ENCODE measurements at regions not wholly inside any gene's neighbourhood (a gene's known extent, or its start where the extent isn't known, plus 50 kb on each side); places are given as distances from the start of the nearest gene placed in this dataset.

GRCh38 chr6:45781890-45782289 lies 233.8 kb downstream of the CLIC5 start:
- H3K36me3 ChIP-seq (ENCODE audit: insufficient read depth, low read length): no peaks in the 10 kb centered on the region
- no peaks in the 10 kb centered on the region for H3K9me3 ChIP-seq (ENCODE audit: low read length)
- no peak overlapping the region for H3K27ac ChIP-seq (ENCODE audit: low read depth, low read length, poor library complexity, severe bottlenecking)
- H3K27me3 ChIP-seq (ENCODE audit: insufficient read depth, low read length): no peaks in the 10 kb centered on the region
- TF ChIP-seq EZH2 (IDR thresholded peaks at IDR 0.05; ENCODE audit: borderline replicate concordance, low read length) (no peak), CTCF (IDR thresholded peaks at IDR 0.05; ENCODE audit: low read length) (no peak)
- no peaks in the 10 kb centered on the region for H3K9me2 ChIP-seq (ENCODE audit: low read depth, low read length)
- H3K9ac ChIP-seq (ENCODE audit: low read length): no peak overlapping the region
- H3F3A ChIP-seq (ENCODE audit: insufficient read depth, low read length): no peaks in the 10 kb centered on the region
- H3K4me2 ChIP-seq (ENCODE audit: low read length): no peak overlapping the region
- H2AFZ ChIP-seq (ENCODE audit: low read length): no peak overlapping the region
- no peaks in the 10 kb centered on the region for H3K79me2 ChIP-seq (ENCODE audit: insufficient read depth, low read length)
- H3K4me1 ChIP-seq (ENCODE audit: insufficient read depth, low read length, severe bottlenecking): no peaks in the 10 kb centered on the region
- no peaks in the 10 kb centered on the region for H4K20me1 ChIP-seq (ENCODE audit: insufficient read depth, low read length)
- H3K4me3 ChIP-seq (ENCODE audit: low read depth, low read length, poor library complexity, severe bottlenecking): no peak overlapping the region

GRCh38 chr6:45780523-45780922 lies 235.1 kb downstream of the CLIC5 start:
- H3K9ac ChIP-seq (ENCODE audit: low read length): no peak overlapping the region
- H3K9me2 ChIP-seq (ENCODE audit: low read depth, low read length): no peaks in the 10 kb centered on the region
- H3K27ac ChIP-seq (ENCODE audit: low read depth, low read length, poor library complexity, severe bottlenecking): no peak overlapping the region
- no peaks in the 10 kb centered on the region for H3K4me1 ChIP-seq (ENCODE audit: insufficient read depth, low read length, severe bottlenecking)
- H3K79me2 ChIP-seq (ENCODE audit: insufficient read depth, low read length): no peaks in the 10 kb centered on the region
- no peak overlapping the region for H3K4me3 ChIP-seq (ENCODE audit: low read depth, low read length, poor library complexity, severe bottlenecking)
- no peaks in the 10 kb centered on the region for H3K9me3 ChIP-seq (ENCODE audit: low read length)
- no peaks in the 10 kb centered on the region for H3F3A ChIP-seq (ENCODE audit: insufficient read depth, low read length)
- no peak overlapping the region for H2AFZ ChIP-seq (ENCODE audit: low read length)
- H3K27me3 ChIP-seq (ENCODE audit: insufficient read depth, low read length): no peaks in the 10 kb centered on the region
- no peak for TF ChIP-seq CTCF (IDR thresholded peaks at IDR 0.05; ENCODE audit: low read length)
- TF ChIP-seq EZH2 (IDR thresholded peaks at IDR 0.05; ENCODE audit: borderline replicate concordance, low read length): no peak
- no peaks in the 10 kb centered on the region for H4K20me1 ChIP-seq (ENCODE audit: insufficient read depth, low read length)
- H3K4me2 ChIP-seq (ENCODE audit: low read length): no peak overlapping the region
- no peaks in the 10 kb centered on the region for H3K36me3 ChIP-seq (ENCODE audit: insufficient read depth, low read length)

- H3K4me2 ChIP-seq (ENCODE audit: low read length): no peak overlapping the region
- no peaks in the 10 kb centered on the region for H3F3A ChIP-seq (ENCODE audit: insufficient read depth, low read length)
- H4K20me1 ChIP-seq (ENCODE audit: insufficient read depth, low read length): no peaks in the 10 kb centered on the region
- no peak overlapping the region for H3K27ac ChIP-seq (ENCODE audit: low read depth, low read length, poor library complexity, severe bottlenecking)
- H3K4me1 ChIP-seq (ENCODE audit: insufficient read depth, low read length, severe bottlenecking): no peaks in the 10 kb centered on the region
- H2AFZ ChIP-seq (ENCODE audit: low read length): no peak overlapping the region
- H3K9me2 ChIP-seq (ENCODE audit: low read depth, low read length): no peaks in the 10 kb centered on the region
- TF ChIP-seq CTCF (IDR thresholded peaks at IDR 0.05; ENCODE audit: low read length) (no peak), EZH2 (IDR thresholded peaks at IDR 0.05; ENCODE audit: borderline replicate concordance, low read length) (no peak)
- no peak overlapping the region for H3K9ac ChIP-seq (ENCODE audit: low read length)
- no peak overlapping the region for H3K4me3 ChIP-seq (ENCODE audit: low read depth, low read length, poor library complexity, severe bottlenecking)
- no peaks in the 10 kb centered on the region for H3K9me3 ChIP-seq (ENCODE audit: low read length)
- H3K79me2 ChIP-seq (ENCODE audit: insufficient read depth, low read length): no peaks in the 10 kb centered on the region
- no peaks in the 10 kb centered on the region for H3K36me3 ChIP-seq (ENCODE audit: insufficient read depth, low read length)
- H3K27me3 ChIP-seq (ENCODE audit: insufficient read depth, low read length): no peaks in the 10 kb centered on the region
These were observed 240.5 kb downstream of the CLIC5 start for GRCh38 chr6:45775026-45775697.
